NCI-H510A treated with DMSO at 0.1 percent for 48 hours (cell line): ENCODE measurements at regions not wholly inside any gene's neighbourhood (a gene's known extent, or its start where the extent isn't known, plus 50 kb on each side); places are given as distances from the start of the nearest gene placed in this dataset.

Experiments
- DNase-seq: peaks from one replicate; lab custom pipeline; 2025; lab: John Stamatoyannopoulos, UW

GRCh38 chr3:28903171-28903601, 377.7 kb upstream of the RBMS3 start:
- DNase-seq, result no peak

- no peak for DNase-seq
Measured at GRCh38 chr3:28905798-28906197, 375.1 kb upstream of the RBMS3 start.

GRCh38 chr3:28906561-28907310, 374.1 kb upstream of the RBMS3 start:
- DNase-seq, result no peak

- no peak for DNase-seq
Measured at GRCh38 chr3:28907616-28908015, 373.3 kb upstream of the RBMS3 start.

GRCh38 chr3:28912120-28912885, 368.6 kb upstream of the RBMS3 start:
- DNase-seq, result no peak

- DNase-seq, result peak; percentile 2
Measured at GRCh38 chr3:28915741-28916500, 364.9 kb upstream of the RBMS3 start.

GRCh38 chr3:28916713-28917499, 364.0 kb upstream of the RBMS3 start:
- DNase-seq, result no peak

GRCh38 chr3:28917895-28918475, 362.9 kb upstream of the RBMS3 start:
- no peak for DNase-seq

- no peak for DNase-seq
Measured at GRCh38 chr3:28922376-28922775, 358.5 kb upstream of the RBMS3 start.

GRCh38 chr3:28923994-28924393, 356.9 kb upstream of the RBMS3 start:
- DNase-seq, result no peak

- DNase-seq, result no peak
Measured at GRCh38 chr3:28924744-28925360, 356.0 kb upstream of the RBMS3 start.

- DNase-seq, result no peak
Measured at GRCh38 chr3:28933337-28933736, 347.5 kb upstream of the RBMS3 start.

GRCh38 chr3:28934126-28934813, 346.6 kb upstream of the RBMS3 start:
- no peak for DNase-seq

GRCh38 chr3:28935146-28935545, 345.7 kb upstream of the RBMS3 start:
- no peak for DNase-seq

GRCh38 chr3:28936154-28936553, 344.7 kb upstream of the RBMS3 start:
- no peak for DNase-seq

- DNase-seq, result no peak
Measured at GRCh38 chr3:28940530-28940929, 340.3 kb upstream of the RBMS3 start.

GRCh38 chr3:28940994-28941393, 339.9 kb upstream of the RBMS3 start:
- DNase-seq, result no peak

GRCh38 chr3:28947061-28947460, 333.8 kb upstream of the RBMS3 start:
- no peak for DNase-seq

GRCh38 chr3:28947751-28948150, 333.1 kb upstream of the RBMS3 start:
- DNase-seq, result no peak

GRCh38 chr3:28948685-28949084, 332.2 kb upstream of the RBMS3 start:
- DNase-seq, result no peak
